Hepatocyte (in vitro differentiated cells): ENCODE measurements at regions not wholly inside any gene's neighbourhood (a gene's known extent, or its start where the extent isn't known, plus 50 kb on each side); places are given as distances from the start of the nearest gene placed in this dataset.

Experiments used
- EZH2 ChIP-seq: fragments of 200-600 bp; sonication (generic); IDR thresholded peaks from 2 replicates; pipeline ENCODE4 v1.6.1; 2016; ENCODE audit warnings: antibody characterized with exemption, mild to moderate bottlenecking, borderline replicate concordance
- TF ChIP-seq, protein P1 (sequence below): fragments of 200-600 bp; sonication (generic); IDR thresholded peaks from 2 replicates; pipeline ENCODE4 v1.5.1; 2016; ENCODE audit warnings: antibody characterized with exemption, mild to moderate bottlenecking; ENCODE audit not compliant: poor library complexity

- TF ChIP-seq, protein P1, sequence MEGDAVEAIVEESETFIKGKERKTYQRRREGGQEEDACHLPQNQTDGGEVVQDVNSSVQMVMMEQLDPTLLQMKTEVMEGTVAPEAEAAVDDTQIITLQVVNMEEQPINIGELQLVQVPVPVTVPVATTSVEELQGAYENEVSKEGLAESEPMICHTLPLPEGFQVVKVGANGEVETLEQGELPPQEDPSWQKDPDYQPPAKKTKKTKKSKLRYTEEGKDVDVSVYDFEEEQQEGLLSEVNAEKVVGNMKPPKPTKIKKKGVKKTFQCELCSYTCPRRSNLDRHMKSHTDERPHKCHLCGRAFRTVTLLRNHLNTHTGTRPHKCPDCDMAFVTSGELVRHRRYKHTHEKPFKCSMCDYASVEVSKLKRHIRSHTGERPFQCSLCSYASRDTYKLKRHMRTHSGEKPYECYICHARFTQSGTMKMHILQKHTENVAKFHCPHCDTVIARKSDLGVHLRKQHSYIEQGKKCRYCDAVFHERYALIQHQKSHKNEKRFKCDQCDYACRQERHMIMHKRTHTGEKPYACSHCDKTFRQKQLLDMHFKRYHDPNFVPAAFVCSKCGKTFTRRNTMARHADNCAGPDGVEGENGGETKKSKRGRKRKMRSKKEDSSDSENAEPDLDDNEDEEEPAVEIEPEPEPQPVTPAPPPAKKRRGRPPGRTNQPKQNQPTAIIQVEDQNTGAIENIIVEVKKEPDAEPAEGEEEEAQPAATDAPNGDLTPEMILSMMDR, result no peak
- no peak for TF ChIP-seq EZH2
These were observed 120.9 kb upstream of the MTNR1B start for GRCh38 chr11:92848578-92848977.
